GM23248 (cell line): ENCODE measurements at regions not wholly inside any gene's neighbourhood (a gene's known extent, or its start where the extent isn't known, plus 50 kb on each side); places are given as distances from the start of the nearest gene placed in this dataset.

Experiments used
- DNase-seq: peaks from one replicate; pipeline ENCODE4 v3.0.0-alpha.2; 2015
- H2AFZ ChIP-seq: fragments of 200-600 bp; sonication (generic); 2 replicates; pipeline ENCODE4 v1.6.1; 2016; ENCODE audit warnings: antibody characterized with exemption
- H3F3A ChIP-seq: fragments of 200-600 bp; sonication (generic); 2 replicates; pipeline ENCODE4 v1.6.1; 2016; ENCODE audit warnings: mild to moderate bottlenecking, antibody characterized with exemption, mixed run types; ENCODE audit not compliant: insufficient read depth
- H3K27ac ChIP-seq: fragments of 200-600 bp; sonication (generic); 2 replicates; pipeline ENCODE4 v1.5.1; 2016; ENCODE audit warnings: mild to moderate bottlenecking
- H3K27me3 ChIP-seq: fragments of 200-600 bp; sonication (generic); replicated peaks from 2 replicates; pipeline ENCODE4 v1.6.1; 2016; ENCODE audit warnings: mild to moderate bottlenecking; ENCODE audit not compliant: insufficient read depth
- H3K36me3 ChIP-seq: fragments of 200-600 bp; sonication (generic); 2 replicates; pipeline ENCODE4 v1.6.1; 2016; ENCODE audit warnings: low read depth, mild to moderate bottlenecking
- H3K4me1 ChIP-seq: fragments of 200-600 bp; sonication (generic); 2 replicates; pipeline ENCODE4 v1.6.1; 2016; ENCODE audit warnings: mild to moderate bottlenecking; ENCODE audit not compliant: insufficient read depth
- H3K4me2 ChIP-seq: fragments of 200-600 bp; sonication (generic); one replicate; pipeline ENCODE4 v1.6.1; 2016; ENCODE audit warnings: mild to moderate bottlenecking; ENCODE audit not compliant: unreplicated experiment
- H3K4me3 ChIP-seq: fragments of 200-600 bp; sonication (generic); 2 replicates; pipeline ENCODE4 v1.5.1; 2016; ENCODE audit warnings: mild to moderate bottlenecking
- H3K79me2 ChIP-seq: fragments of 200-600 bp; sonication (generic); 2 replicates; pipeline ENCODE4 v1.6.1; 2016; ENCODE audit warnings: mild to moderate bottlenecking; ENCODE audit not compliant: insufficient read depth
- H3K9ac ChIP-seq: fragments of 200-600 bp; sonication (generic); 2 replicates; pipeline ENCODE4 v1.6.1; 2016; ENCODE audit warnings: mild to moderate bottlenecking
- H3K9me2 ChIP-seq: fragments of 200-600 bp; sonication (generic); 2 replicates; pipeline ENCODE4 v1.6.1; 2016; ENCODE audit warnings: mixed run types, mild to moderate bottlenecking, moderate library complexity; ENCODE audit not compliant: insufficient read depth
- H3K9me3 ChIP-seq: fragments of 200-600 bp; sonication (generic); one replicate; pipeline ENCODE4 v1.6.1; 2017; ENCODE audit warnings: low read depth
- H4K20me1 ChIP-seq: fragments of 200-600 bp; sonication (generic); 2 replicates; pipeline ENCODE4 v1.6.0; 2016; ENCODE audit not compliant: insufficient read depth
- EZH2 ChIP-seq: fragments of 200-600 bp; sonication (generic); IDR thresholded peaks from 2 replicates; pipeline ENCODE4 v1.6.1; 2018; ENCODE audit warnings: antibody characterized with exemption, mild to moderate bottlenecking; ENCODE audit not compliant: insufficient read depth, poor library complexity, severe bottlenecking
- EZH2phosphoT487 ChIP-seq: fragments of 200-600 bp; sonication (generic); IDR thresholded peaks from 2 replicates; pipeline ENCODE4 v1.6.1; 2018; ENCODE audit warnings: antibody characterized with exemption, moderate library complexity, mild to moderate bottlenecking, low read depth; ENCODE audit not compliant: insufficient read depth
- WGBS, 2 experiments: methylation state at CpG; one replicate each; pipeline ENCODE4 v1.1.6; 2015 to 2017; ENCODE audit warnings: low lambda C conversion rate in 2 of 2, low coverage in 1 of 2; ENCODE audit errors: missing lambda C conversion rate in 2 of 2; 5-methylcytosine and 5-hydroxymethylcytosine counted together
- in situ Hi-C: fragments of 300-500 bp; cut with MboI; formaldehyde crosslinking; loops from 2 replicates; pipeline ENCODE4 v1.15.0; 2020

GRCh38 chr2:35787302-35788031, 568.1 kb upstream of the CRIM1 start:
- Histone ChIP-seq H3K9me2 (no peaks in the 10 kb centered on the region), H3K27me3 (no peaks in the 10 kb centered on the region), H3K4me3 (no peak overlapping the region), H3K9me3 (no peaks in the 10 kb centered on the region), H3K4me1 (no peaks in the 10 kb centered on the region), H3K27ac (no peak overlapping the region), H4K20me1 (no peaks in the 10 kb centered on the region), H2AFZ (no peak overlapping the region), H3F3A (no peaks in the 10 kb centered on the region), H3K4me2 (no peak overlapping the region), H3K36me3 (no peaks in the 10 kb centered on the region), H3K9ac (no peak overlapping the region), H3K79me2 (no peaks in the 10 kb centered on the region)
- in situ Hi-C loops, result no loop called here
- WGBS, 2 experiments, result 25 to 30% methylated on average over 4 of the region's 4 CpGs
- DNase-seq, result no peak
- TF ChIP-seq EZH2 (no peak), EZH2phosphoT487 (no peak)

DNA sequence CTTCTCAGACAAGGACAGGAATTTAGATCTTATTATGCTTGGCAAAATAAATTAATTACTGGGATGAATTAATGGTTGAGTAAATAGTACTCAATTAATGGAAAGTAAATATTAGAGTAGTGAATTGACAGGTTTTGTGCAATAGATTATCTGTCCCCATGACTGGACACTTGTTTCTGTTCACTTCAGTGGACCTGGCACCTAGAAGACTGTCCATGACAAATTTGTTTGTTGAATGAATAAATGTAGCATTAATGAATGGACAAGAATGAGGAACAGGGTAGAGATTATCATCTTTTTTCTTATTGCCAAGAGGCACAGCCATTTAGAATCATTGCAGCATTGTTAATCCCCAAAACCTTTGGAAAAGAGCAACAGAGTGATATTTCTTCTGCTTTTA, 570.0 kb upstream of the CRIM1 start:
- no peak for DNase-seq
- Histone ChIP-seq H3K4me3 (no peak overlapping the region), H3K9me2 (no peaks in the 10 kb centered on the region), H4K20me1 (no peaks in the 10 kb centered on the region), H3K9ac (no peak overlapping the region), H3K79me2 (no peaks in the 10 kb centered on the region), H3K4me2 (no peak overlapping the region), H3K4me1 (no peaks in the 10 kb centered on the region), H2AFZ (no peak overlapping the region), H3F3A (no peaks in the 10 kb centered on the region), H3K36me3 (no peaks in the 10 kb centered on the region), H3K9me3 (no peaks in the 10 kb centered on the region), H3K27ac (no peak overlapping the region), H3K27me3 (no peaks in the 10 kb centered on the region)
- TF ChIP-seq EZH2 (no peak), EZH2phosphoT487 (no peak)
- in situ Hi-C loops, result no loop called here

DNA sequence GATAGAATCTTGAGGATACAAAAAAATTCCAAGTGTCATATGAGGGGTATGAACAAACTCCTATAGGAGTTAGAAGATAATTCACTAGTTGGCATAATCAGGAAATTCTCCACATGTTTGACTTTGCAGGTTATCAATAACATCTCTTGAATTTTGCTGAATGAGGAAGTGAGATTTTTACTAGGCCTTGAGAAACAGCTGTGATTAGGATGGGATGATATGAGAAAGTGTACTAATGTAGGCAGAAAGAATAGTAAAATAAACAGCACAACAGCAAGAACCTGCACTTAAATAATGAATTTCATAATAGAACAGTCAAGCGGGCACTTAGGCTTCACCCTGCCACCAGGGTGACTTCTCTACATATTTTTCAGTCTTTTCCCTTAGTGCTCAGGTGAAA, 570.8 kb upstream of the CRIM1 start:
- H3K79me2 ChIP-seq, result no peaks in the 10 kb centered on the region
- WGBS, 2 experiments, result 19 to 33% methylated on average over 1 of the region's 1 CpG
- no peak overlapping the region for H3K9ac ChIP-seq
- no peaks in the 10 kb centered on the region for H3K36me3 ChIP-seq
- H3K9me3 ChIP-seq, result no peaks in the 10 kb centered on the region
- H3K4me3 ChIP-seq, result no peak overlapping the region
- TF ChIP-seq EZH2phosphoT487, result no peak
- no peak for TF ChIP-seq EZH2
- H3K27me3 ChIP-seq, result no peaks in the 10 kb centered on the region
- H3K9me2 ChIP-seq, result no peaks in the 10 kb centered on the region
- no peaks in the 10 kb centered on the region for H3K4me1 ChIP-seq
- no peak overlapping the region for H3K27ac ChIP-seq
- no peaks in the 10 kb centered on the region for H3F3A ChIP-seq
- H3K4me2 ChIP-seq, result no peak overlapping the region
- no peak for DNase-seq
- no peak overlapping the region for H2AFZ ChIP-seq
- in situ Hi-C loops, result no loop called here
- no peaks in the 10 kb centered on the region for H4K20me1 ChIP-seq

DNA sequence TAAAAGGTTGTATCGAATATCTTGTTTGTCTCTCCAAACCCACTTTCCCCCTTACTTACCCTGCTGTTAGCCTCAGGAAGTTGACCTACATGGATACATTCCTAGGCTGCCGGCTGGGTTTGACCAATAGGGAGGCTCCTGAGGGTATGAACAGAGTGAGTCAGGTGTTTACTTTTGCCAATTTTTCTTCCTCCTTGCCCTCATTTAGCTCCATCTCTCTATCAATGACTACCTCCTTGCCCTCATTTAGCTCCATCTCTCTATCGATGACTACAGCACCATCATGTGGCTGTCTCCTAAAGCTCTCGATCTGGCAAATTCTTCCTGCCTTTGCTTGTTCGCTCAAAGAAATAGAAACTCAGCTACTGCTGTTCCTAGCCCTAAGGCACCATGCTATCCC, 571.9 kb upstream of the CRIM1 start:
- in situ Hi-C loops, result no loop called here

GRCh38 chr2:35741556-35741955, 614.0 kb upstream of the CRIM1 start:
- Histone ChIP-seq H3K4me2 (no peak overlapping the region), H3F3A (no peaks in the 10 kb centered on the region), H3K36me3 (no peaks in the 10 kb centered on the region), H3K4me1 (no peaks in the 10 kb centered on the region), H4K20me1 (no peaks in the 10 kb centered on the region), H3K27me3 (no peaks in the 10 kb centered on the region), H2AFZ (no peak overlapping the region), H3K9me3 (no peaks in the 10 kb centered on the region), H3K27ac (no peak overlapping the region), H3K9me2 (no peaks in the 10 kb centered on the region), H3K9ac (no peak overlapping the region), H3K79me2 (no peaks in the 10 kb centered on the region), H3K4me3 (no peak overlapping the region)
- TF ChIP-seq EZH2phosphoT487, result no peak
- no peak for TF ChIP-seq EZH2
- no peak for DNase-seq
- 13 to 17% methylated on average over 2 of the region's 2 CpGs for WGBS, 2 experiments
- in situ Hi-C loops, result no loop called here

More for the DNA sequence above, 571.9 kb upstream of the CRIM1 start:
- Histone ChIP-seq H4K20me1 (no peaks in the 10 kb centered on the region), H3K4me3 (no peak overlapping the region), H3K27ac (no peak overlapping the region), H3K27me3 (no peaks in the 10 kb centered on the region), H3K4me1 (no peaks in the 10 kb centered on the region), H3K4me2 (no peak overlapping the region), H3K79me2 (no peaks in the 10 kb centered on the region), H3F3A (no peaks in the 10 kb centered on the region), H3K9ac (no peak overlapping the region), H3K9me3 (no peaks in the 10 kb centered on the region), H3K9me2 (no peaks in the 10 kb centered on the region), H2AFZ (no peak overlapping the region), H3K36me3 (no peaks in the 10 kb centered on the region)
- DNase-seq, result no peak
- WGBS, 2 experiments, result 23 to 42% methylated on average over 5 of the region's 5 CpGs
- TF ChIP-seq EZH2phosphoT487 (no peak), EZH2 (no peak)
